ENCODE measurements at regions not wholly inside any gene's neighbourhood (a gene's known extent, or its start where the extent isn't known, plus 50 kb on each side); places are given as distances from the start of the nearest gene placed in this dataset.

DNA sequence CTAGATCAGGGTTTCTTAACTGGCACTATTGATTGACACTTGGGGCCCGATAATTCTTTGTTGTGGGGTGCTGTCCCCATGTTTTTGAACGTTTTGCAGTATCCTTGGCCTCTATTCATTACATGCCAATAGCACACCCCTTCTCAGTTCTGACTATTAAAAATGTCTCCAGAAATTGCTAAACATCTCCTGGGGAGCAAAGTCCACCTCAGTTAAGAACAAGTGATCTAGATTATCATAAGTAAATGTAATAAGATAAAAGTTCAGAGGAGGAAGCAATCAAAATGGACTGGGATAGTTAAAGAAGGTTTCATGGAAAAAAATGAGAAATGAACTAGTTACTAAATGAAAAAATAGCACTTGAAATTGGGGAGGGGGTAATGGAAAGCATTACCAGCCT lies 98.1 kb upstream of the MIR17HG start:
- TF ChIP-seq EZH2 (IDR thresholded peaks at IDR 0.05) (no peak), POLR2AphosphoS5 (IDR thresholded peaks at IDR 0.05; ENCODE audit: borderline replicate concordance, low read depth, low read length) (no peak), FOXP2 (optimal IDR thresholded peaks at IDR 0.05; ENCODE audit: control extremely low read depth, extremely low read length, insufficient read depth) (no peak)
